Activated naive CD8-positive, alpha-beta T cell treated with anti-CD3 and anti-CD28 coated beads, Interleukin-2, amount 10 ng/mL, durations not matched to agents 7 days and 5 days (primary cell): ENCODE measurements at regions not wholly inside any gene's neighbourhood (a gene's known extent, or its start where the extent isn't known, plus 50 kb on each side); places are given as distances from the start of the nearest gene placed in this dataset.
"Not testable (repeated sequence)": the region's sequence is repeated elsewhere in the genome, so short reads cannot be mapped to it uniquely, and the experiment has no call there.

Experiments
- ATAC-seq: fragments of 150-1000 bp; cut with Tn5 transposase; one replicate; pipeline ENCODE4 v1.10.0; 2021; ENCODE audit warnings: low read depth, moderate library complexity
- POLR2A ChIA-PET: fragments of 350-600 bp; sonication (Branson Sonifier 250); formaldehyde crosslinking; loops from one replicate; lab custom pipeline; 2021; ENCODE audit warnings: antibody characterized with exemption; lab: Charles Lee
- DNase-seq: peaks from one replicate; pipeline ENCODE4 v3.0.0; 2021
- H3K27ac Mint-ChIP-seq: one replicate; pipeline ENCODE4 v1.8.0; 2022; ENCODE audit warnings: mild to moderate bottlenecking, mixed read lengths
- H3K27me3 Mint-ChIP-seq: one replicate; pipeline ENCODE4 v1.8.0; 2022; ENCODE audit warnings: mild to moderate bottlenecking, moderate library complexity, mixed read lengths
- H3K36me3 Mint-ChIP-seq: one replicate; pipeline ENCODE4 v1.8.0; 2021; ENCODE audit warnings: mild to moderate bottlenecking, mixed read lengths
- H3K4me1 Mint-ChIP-seq: one replicate; pipeline ENCODE4 v1.8.0; 2021; ENCODE audit warnings: mixed read lengths
- H3K4me3 Mint-ChIP-seq: one replicate; pipeline ENCODE4 v1.8.0; 2022; ENCODE audit warnings: mild to moderate bottlenecking, moderate library complexity, mixed read lengths
- H3K9me3 Mint-ChIP-seq: one replicate; pipeline ENCODE4 v1.8.0; 2021; ENCODE audit warnings: mixed read lengths

GRCh38 chr7:81111358-81111757, 192.5 kb upstream of the SEMA3C start:
- ATAC-seq (no peak), DNase-seq (no peak)
- no peak overlapping the region for H3K4me3 Mint-ChIP-seq
- peaks cover 1% of the 10 kb centered on the region for H3K4me1 Mint-ChIP-seq
- no peaks in the 10 kb centered on the region for H3K27me3 Mint-ChIP-seq
- POLR2A ChIA-PET: no interaction called here
- no peaks in the 10 kb centered on the region for H3K36me3 Mint-ChIP-seq
- no peaks in the 10 kb centered on the region for H3K9me3 Mint-ChIP-seq
- H3K27ac Mint-ChIP-seq: no peak overlapping the region

- POLR2A ChIA-PET: no interaction called here
- peaks cover 1% of the 10 kb centered on the region for H3K4me1 Mint-ChIP-seq
- H3K4me3 Mint-ChIP-seq: no peak overlapping the region
- no peaks in the 10 kb centered on the region for H3K27me3 Mint-ChIP-seq
- DNase-seq (no peak), ATAC-seq (no peak)
- no peak overlapping the region for H3K27ac Mint-ChIP-seq
- H3K9me3 Mint-ChIP-seq: no peaks in the 10 kb centered on the region
- H3K36me3 Mint-ChIP-seq: no peaks in the 10 kb centered on the region
Observed at GRCh38 chr7:81110673-81111072, 191.8 kb upstream of the SEMA3C start.

- no peaks in the 10 kb centered on the region for H3K9me3 Mint-ChIP-seq
- POLR2A ChIA-PET: no interaction called here
- H3K4me3 Mint-ChIP-seq: no peak overlapping the region
- DNase-seq: no peak
- H3K27me3 Mint-ChIP-seq: no peaks in the 10 kb centered on the region
- H3K27ac Mint-ChIP-seq: no peak overlapping the region
- ATAC-seq: no peak
- H3K36me3 Mint-ChIP-seq: no peaks in the 10 kb centered on the region
- H3K4me1 Mint-ChIP-seq: no peaks in the 10 kb centered on the region
Observed at GRCh38 chr7:81098213-81098612, 179.4 kb upstream of the SEMA3C start.

- no peak for ATAC-seq
- no peak overlapping the region for H3K4me3 Mint-ChIP-seq
Observed at GRCh38 chr7:81094952-81095351, 176.1 kb upstream of the SEMA3C start.

GRCh38 chr7:81081616-81082015, 162.8 kb upstream of the SEMA3C start:
- H3K27me3 Mint-ChIP-seq: no peaks in the 10 kb centered on the region
- no peak overlapping the region for H3K27ac Mint-ChIP-seq
- DNase-seq: no peak
- no peaks in the 10 kb centered on the region for H3K36me3 Mint-ChIP-seq
- POLR2A ChIA-PET: no interaction called here
- H3K4me3 Mint-ChIP-seq: no peak overlapping the region
- H3K4me1 Mint-ChIP-seq: no peaks in the 10 kb centered on the region
- ATAC-seq: no peak
- H3K9me3 Mint-ChIP-seq: no peaks in the 10 kb centered on the region

More at GRCh38 chr7:81094952-81095351, 176.1 kb upstream of the SEMA3C start:
- peaks cover 1% of the 10 kb centered on the region for H3K9me3 Mint-ChIP-seq
- no peaks in the 10 kb centered on the region for H3K36me3 Mint-ChIP-seq
- DNase-seq: no peak
- H3K4me1 Mint-ChIP-seq: no peaks in the 10 kb centered on the region
- POLR2A ChIA-PET: no interaction called here
- H3K27me3 Mint-ChIP-seq: no peaks in the 10 kb centered on the region
- no peak overlapping the region for H3K27ac Mint-ChIP-seq

- Mint-ChIP-seq H3K4me1 (no peaks in the 10 kb centered on the region), H3K9me3 (no peaks in the 10 kb centered on the region), H3K27me3 (no peaks in the 10 kb centered on the region), H3K4me3 (no peak overlapping the region), H3K36me3 (no peaks in the 10 kb centered on the region), H3K27ac (no peak overlapping the region)
- POLR2A ChIA-PET: no interaction called here
- no peak for ATAC-seq
- no peak for DNase-seq
Observed at GRCh38 chr7:81080553-81080952, 161.7 kb upstream of the SEMA3C start.

GRCh38 chr7:81079746-81080145, 160.9 kb upstream of the SEMA3C start:
- H3K4me3 Mint-ChIP-seq: no peak overlapping the region
- no peaks in the 10 kb centered on the region for H3K36me3 Mint-ChIP-seq
- H3K4me1 Mint-ChIP-seq: no peaks in the 10 kb centered on the region
- no peak for ATAC-seq
- no peak overlapping the region for H3K27ac Mint-ChIP-seq
- POLR2A ChIA-PET: no interaction called here
- no peaks in the 10 kb centered on the region for H3K27me3 Mint-ChIP-seq
- no peaks in the 10 kb centered on the region for H3K9me3 Mint-ChIP-seq
- no peak for DNase-seq

- Mint-ChIP-seq H3K36me3 (no peaks in the 10 kb centered on the region), H3K4me1 (no peaks in the 10 kb centered on the region), H3K27ac (no peak overlapping the region), H3K9me3 (no peaks in the 10 kb centered on the region), H3K4me3 (no peak overlapping the region), H3K27me3 (no peaks in the 10 kb centered on the region)
- DNase-seq: no peak
- no peak for ATAC-seq
- POLR2A ChIA-PET: no interaction called here
Observed at GRCh38 chr7:81075150-81075549, 156.3 kb upstream of the SEMA3C start.

- H3K36me3 Mint-ChIP-seq: no peaks in the 10 kb centered on the region
- POLR2A ChIA-PET: no interaction called here
- ATAC-seq (no peak), DNase-seq (no peak)
- no peak overlapping the region for H3K27ac Mint-ChIP-seq
- H3K27me3 Mint-ChIP-seq: no peaks in the 10 kb centered on the region
- no peak overlapping the region for H3K4me3 Mint-ChIP-seq
- no peaks in the 10 kb centered on the region for H3K4me1 Mint-ChIP-seq
- no peaks in the 10 kb centered on the region for H3K9me3 Mint-ChIP-seq
Observed at GRCh38 chr7:81074406-81074805, 155.6 kb upstream of the SEMA3C start.

- Mint-ChIP-seq H3K36me3 (no peaks in the 10 kb centered on the region), H3K27me3 (no peaks in the 10 kb centered on the region), H3K4me1 (no peaks in the 10 kb centered on the region), H3K9me3 (no peaks in the 10 kb centered on the region), H3K4me3 (no peak overlapping the region), H3K27ac (no peak overlapping the region)
- POLR2A ChIA-PET: no interaction called here
- no peak for DNase-seq
- ATAC-seq: no peak
Observed at GRCh38 chr7:81073931-81074251, 155.0 kb upstream of the SEMA3C start.

GRCh38 chr7:81070956-81071355, 152.1 kb upstream of the SEMA3C start:
- Mint-ChIP-seq H3K36me3 (no peaks in the 10 kb centered on the region), H3K4me1 (no peaks in the 10 kb centered on the region), H3K27me3 (no peaks in the 10 kb centered on the region), H3K4me3 (no peak overlapping the region), H3K9me3 (no peaks in the 10 kb centered on the region), H3K27ac (no peak overlapping the region)
- POLR2A ChIA-PET: no interaction called here
- DNase-seq (no peak), ATAC-seq (no peak)

- Mint-ChIP-seq H3K4me1 (no peaks in the 10 kb centered on the region), H3K36me3 (no peaks in the 10 kb centered on the region), H3K9me3 (no peaks in the 10 kb centered on the region), H3K27me3 (no peaks in the 10 kb centered on the region), H3K4me3 (no peak overlapping the region), H3K27ac (no peak overlapping the region)
- ATAC-seq (no peak), DNase-seq (no peak)
- POLR2A ChIA-PET: no interaction called here
Observed at GRCh38 chr7:81066797-81067196, 147.9 kb upstream of the SEMA3C start.

GRCh38 chr7:81064426-81064825, 145.6 kb upstream of the SEMA3C start:
- Mint-ChIP-seq H3K36me3 (no peaks in the 10 kb centered on the region), H3K4me1 (no peaks in the 10 kb centered on the region), H3K27ac (no peak overlapping the region), H3K4me3 (no peak overlapping the region), H3K9me3 (no peaks in the 10 kb centered on the region), H3K27me3 (no peaks in the 10 kb centered on the region)
- POLR2A ChIA-PET: no interaction called here
- DNase-seq (no peak), ATAC-seq (no peak)

GRCh38 chr7:81062755-81063154, 143.9 kb upstream of the SEMA3C start:
- ATAC-seq (no peak), DNase-seq (no peak)
- POLR2A ChIA-PET: no interaction called here
- Mint-ChIP-seq H3K9me3 (no peaks in the 10 kb centered on the region), H3K27ac (no peak overlapping the region), H3K36me3 (no peaks in the 10 kb centered on the region), H3K4me1 (no peaks in the 10 kb centered on the region), H3K27me3 (no peaks in the 10 kb centered on the region), H3K4me3 (no peak overlapping the region)

- H3K4me3 Mint-ChIP-seq, POLR2A ChIA-PET, H3K27ac Mint-ChIP-seq, ATAC-seq, H3K36me3 Mint-ChIP-seq, DNase-seq, H3K9me3 Mint-ChIP-seq, H3K4me1 Mint-ChIP-seq, H3K27me3 Mint-ChIP-seq: not testable (repeated sequence)
Observed at GRCh38 chr7:81057469-81057868, 138.6 kb upstream of the SEMA3C start.
